ENCODE measurements at regions not wholly inside any gene's neighbourhood (a gene's known extent, or its start where the extent isn't known, plus 50 kb on each side); places are given as distances from the start of the nearest gene placed in this dataset.

- 88% methylated on average over 2 of the region's 2 CpGs; no CpG with 5 or more reads in 1 of the 2 experiments for WGBS, 2 experiments (ENCODE audit: extremely low coverage in 1 of 2, insufficient coverage in 1 of 2, insufficient read length in 1 of 2, insufficient replicate concordance in 2 of 2, low coverage in 1 of 2, low lambda C conversion rate in 2 of 2, missing lambda C conversion rate in 1 of 2)
- FAIRE-seq, result no peak
- H2BK20ac ChIP-seq (ENCODE audit: low read length), result no peak overlapping the region
Observed at GRCh38 chr17:14690704-14691103, 389.8 kb downstream of the HS3ST3B1 start.

More at GRCh38 chr17:14690704-14691103, 389.8 kb downstream of the HS3ST3B1 start:
- Histone ChIP-seq H4K8ac (ENCODE audit: extremely low read depth, insufficient read depth, low read length) (no peak overlapping the region), H2AFZ (ENCODE audit: low read length) (no peak overlapping the region), H2AK5ac (ENCODE audit: low read depth, low read length) (no peak overlapping the region), H2BK15ac (ENCODE audit: low read length) (no peak overlapping the region), H3K4ac (replicated peaks; ENCODE audit: insufficient read length, low read depth, low read length) (no peak overlapping the region), H3K9me3 (ENCODE audit: insufficient read depth in 2 of 2, low read depth in 1 of 2, low read length in 1 of 2) (no peaks in the 10 kb centered on the region), H3K23ac (ENCODE audit: insufficient read length) (no peak overlapping the region), H3K9ac (replicated peaks in 1 of 4; ENCODE audit: extremely low read depth in 1 of 4, low read depth in 3 of 4, low read length in 3 of 4) (no peak overlapping the region), H3K79me2 (ENCODE audit: control insufficient read depth in 1 of 2, insufficient read depth in 2 of 2, low read length in 2 of 2) (no peaks in the 10 kb centered on the region), H3K56ac (replicated peaks; ENCODE audit: insufficient read length, low read depth, low read length) (no peak overlapping the region), H3K4me3 (ENCODE audit: extremely low read depth in 1 of 4, insufficient read depth in 2 of 4, low read depth in 3 of 4, low read length in 4 of 4) (no peak overlapping the region), H3K18ac (ENCODE audit: extremely low read depth, low read length) (no peak overlapping the region), H3K27me3 (replicated peaks in 1 of 4; ENCODE audit: control insufficient read depth in 3 of 4, extremely low read depth in 1 of 4, insufficient read depth in 3 of 4, low read length in 3 of 4) (no peaks in the 10 kb centered on the region), H3K4me1 (replicated peaks in 1 of 4; ENCODE audit: control insufficient read depth in 3 of 4, insufficient read depth in 4 of 4, low read length in 3 of 4) (no peaks in the 10 kb centered on the region), H2BK12ac (ENCODE audit: low read depth, low read length) (no peak overlapping the region), H3K36me3 (ENCODE audit: control insufficient read depth in 2 of 4, insufficient read depth in 4 of 4, low read length in 3 of 4) (no peaks in the 10 kb centered on the region), H4K20me1 (replicated peaks in 1 of 2; ENCODE audit: control insufficient read depth in 1 of 2, insufficient read depth in 2 of 2, low read length in 2 of 2) (no peaks in the 10 kb centered on the region), H4K91ac (replicated peaks; ENCODE audit: insufficient read length, low read length) (no peak overlapping the region), H3K79me1 (ENCODE audit: low read depth, low read length) (no peaks in the 10 kb centered on the region), H2BK5ac (ENCODE audit: low read depth, low read length) (no peak overlapping the region), H4K5ac (ENCODE audit: insufficient read length, low read depth, low read length) (no peak overlapping the region), H3K23me2 (ENCODE audit: low read depth, low read length) (no peaks in the 10 kb centered on the region; the same call in 1 of the 2 replicates), H3K4me2 (ENCODE audit: insufficient read depth in 1 of 2, low read depth in 2 of 2, low read length in 2 of 2) (no peak overlapping the region), H3K27ac (ENCODE audit: low read depth, low read length) (no peak overlapping the region), H2BK120ac (replicated peaks; ENCODE audit: low read depth, low read length) (no peak overlapping the region), H3K14ac (ENCODE audit: insufficient read length) (no peak overlapping the region)
- ChIA-PET POLR2A (ENCODE audit: partially characterized antibody) (no interaction called here), CTCF (ENCODE audit: partially characterized antibody) (interaction anchor here (0.6 kb wide), 2 partner anchors 924 to 1850 kb away, joined by 3 to 5 read pairs; no protein-coding TSS in a partner anchor)
- TF ChIP-seq RAD21 (IDR thresholded peaks at IDR 0.05 in 1 of 2, conservative IDR thresholded peaks at IDR 0.05 in 1 of 2; ENCODE audit: low read depth in 2 of 2, low read length in 2 of 2) (no peak), SP4 (IDR thresholded peaks at IDR 0.05; ENCODE audit: low read length) (no peak), TBP (IDR thresholded peaks at IDR 0.05; ENCODE audit: low read depth, low read length) (no peak), RFX5 (IDR thresholded peaks at IDR 0.05; ENCODE audit: borderline replicate concordance, low read depth, low read length) (no peak), GTF2F1 (IDR thresholded peaks at IDR 0.05; ENCODE audit: borderline replicate concordance, low read depth, low read length) (no peak), SRF (IDR thresholded peaks at IDR 0.05; ENCODE audit: low read depth, low read length) (no peak), SUZ12 (IDR thresholded peaks at IDR 0.05; ENCODE audit: low read length) (no peak), BACH1 (IDR thresholded peaks at IDR 0.05; ENCODE audit: low read length) (no peak), ATF2 (IDR thresholded peaks at IDR 0.05; ENCODE audit: low read length) (no peak), CBX5 (IDR thresholded peaks at IDR 0.05; ENCODE audit: low read depth, low read length) (no peak), BRCA1 (IDR thresholded peaks at IDR 0.05; ENCODE audit: low read depth, low read length) (no peak)
- no peak for DNase-seq (ENCODE audit: low read depth in 1 of 2, low spot score in 2 of 2)

All from H1 (cell line).